HepG2 (cell line): ENCODE measurements at regions not wholly inside any gene's neighbourhood (a gene's known extent, or its start where the extent isn't known, plus 50 kb on each side); places are given as distances from the start of the nearest gene placed in this dataset.

Source experiments
- ATAC-seq: fragments of 200-7000 bp; cut with Tn5 transposase; 3 replicates; pipeline ENCODE4 v1.9.1; 2020; ENCODE audit warnings: mild to moderate bottlenecking, moderate library complexity
- BruUV-seq: library from RNA; stranded (reverse); fragments of 400-500 nt; replicated peaks from 2 replicates; lab custom pipeline; 2021; lab: Mats Ljungman, UMichigan
- CTCF ChIA-PET: fragments of 300-600 bp; formaldehyde crosslinking; extraction: SDS; loops from one replicate; lab custom pipeline; 2021; ENCODE audit warnings: low total read pairs, inconsistent platforms, low intra/inter-chr PET ratio; lab: Yijun Ruan, JAX
- POLR2A ChIA-PET: fragments of 350-600 bp; sonication (Branson Sonifier 250); formaldehyde crosslinking; loops from one replicate; lab custom pipeline; 2020; ENCODE audit warnings: antibody characterized with exemption, inconsistent platforms; lab: Yijun Ruan, JAX
- DNase-seq: peaks from one replicate; pipeline ENCODE4 v3.0.0-alpha.2; 2015; ENCODE audit warnings: low spot score
- FAIRE-seq: peaks from 3 replicates; lab custom pipeline; 2011; peaks lifted over from hg19 to GRCh38; lab: Jason Lieb, UNC
- H2AFZ ChIP-seq: one replicate; pipeline ENCODE4 v1.6.1; 2011; ENCODE audit warnings: low read length, inconsistent platforms
- H3K27ac ChIP-seq: fragments of 300-600 bp; 3 replicates; pipeline ENCODE4 v1.8.0; 2011; ENCODE audit warnings: mixed run types, mild to moderate bottlenecking, mixed read lengths, low read length, inconsistent platforms; ENCODE audit not compliant: insufficient read depth; ENCODE audit errors: extremely low read length
- H3K27me3 ChIP-seq, 2 experiments: fragments of 200-600 bp in 1 of 2; 2 replicates in 1 of 2; 3 replicates in 1 of 2; pipeline versions ENCODE4 v1.6.0 to v1.8.0; 2011; ENCODE audit warnings: low read length in 2 of 2, mild to moderate bottlenecking in 2 of 2, moderate library complexity in 2 of 2, inconsistent platforms in 1 of 2; ENCODE audit not compliant: insufficient read depth in 2 of 2, control insufficient read depth in 1 of 2
- H3K36me3 ChIP-seq, 2 experiments: fragments of 200-600 bp in 1 of 2; replicated peaks in 1 of 2; 2 replicates in 1 of 2; 3 replicates in 1 of 2; pipeline versions ENCODE4 v1.5.1 to v1.8.0; 2011; ENCODE audit warnings: low read length in 2 of 2, inconsistent platforms in 1 of 2; ENCODE audit not compliant: insufficient read depth in 2 of 2, control insufficient read depth in 1 of 2
- H3K4me1 ChIP-seq: 2 replicates; pipeline ENCODE4 v1.5.1; 2012; ENCODE audit warnings: low read length, inconsistent platforms; ENCODE audit not compliant: insufficient read depth
- H3K4me2 ChIP-seq: 2 replicates; pipeline ENCODE4 v1.6.0; 2011; ENCODE audit warnings: low read depth, low read length, inconsistent platforms
- H3K4me3 ChIP-seq, 3 experiments: fragments of 200-600 bp in 1 of 3; sonication (generic), shearing (Covaris generic) in 1 of 3; replicated peaks in 1 of 3; 2 replicates each; pipeline ENCODE4 v1.5.1; 2011 to 2016; ENCODE audit warnings: low read length in 3 of 3, inconsistent platforms in 2 of 3, low read depth in 2 of 3, mild to moderate bottlenecking in 2 of 3, control low read depth in 1 of 3, mixed read lengths in 1 of 3; ENCODE audit not compliant: insufficient read depth in 1 of 3
- H3K79me2 ChIP-seq: one replicate; pipeline ENCODE4 v1.6.1; 2011; ENCODE audit warnings: low read length, inconsistent platforms; ENCODE audit not compliant: insufficient read depth
- H3K9ac ChIP-seq: 2 replicates; pipeline ENCODE4 v1.6.0; 2011; ENCODE audit warnings: mild to moderate bottlenecking, low read depth, low read length, inconsistent platforms; ENCODE audit not compliant: insufficient read depth
- H3K9me3 ChIP-seq: 2 replicates; pipeline ENCODE4 v1.5.1; 2012; ENCODE audit warnings: mild to moderate bottlenecking, low read length
- H4K20me1 ChIP-seq: 2 replicates; pipeline ENCODE4 v1.6.0; 2011; ENCODE audit warnings: inconsistent platforms, mild to moderate bottlenecking, low read length, moderate library complexity; ENCODE audit not compliant: insufficient read depth
- BRD4 ChIP-seq: sonication (generic); formaldehyde crosslinking; IDR thresholded peaks from 2 replicates; pipeline ENCODE4 v1.4.0; 2020; ENCODE audit warnings: missing genetic modification reagents
- ELF1 ChIP-seq: sonication (generic); formaldehyde crosslinking; IDR thresholded peaks from 2 replicates; pipeline ENCODE4 v1.4.0; 2020; ENCODE audit warnings: missing genetic modification reagents
- GLMP ChIP-seq: sonication (generic); formaldehyde crosslinking; IDR thresholded peaks from 2 replicates; pipeline ENCODE4 v1.9.0; 2021; ENCODE audit warnings: missing genetic modification reagents, mild to moderate bottlenecking, borderline replicate concordance
- LRRFIP1 ChIP-seq: sonication (generic); formaldehyde crosslinking; conservative IDR thresholded peaks from 2 replicates; pipeline ENCODE4 v1.4.0; 2020; ENCODE audit warnings: missing genetic modification reagents
- MED8 ChIP-seq: sonication (generic); formaldehyde crosslinking; IDR thresholded peaks from 2 replicates; pipeline ENCODE4 v1.8.1; 2023; ENCODE audit warnings: mild to moderate bottlenecking, missing genetic modification reagents; ENCODE audit not compliant: insufficient replicate concordance
- REXO4 ChIP-seq: sonication (generic); formaldehyde crosslinking; IDR thresholded peaks from 2 replicates; pipeline ENCODE4 v1.8.0; 2022; ENCODE audit warnings: missing genetic modification reagents, mild to moderate bottlenecking, borderline replicate concordance
- SCMH1 ChIP-seq: sonication (generic); formaldehyde crosslinking; IDR thresholded peaks from 2 replicates; pipeline ENCODE4 v1.9.0; 2021; ENCODE audit warnings: missing genetic modification reagents, mild to moderate bottlenecking, borderline replicate concordance
- ZKSCAN5 ChIP-seq: sonication (generic); formaldehyde crosslinking; IDR thresholded peaks from 2 replicates; pipeline ENCODE4 v1.5.1; 2020; ENCODE audit warnings: mild to moderate bottlenecking, missing genetic modification reagents
- ZNF253 ChIP-seq: sonication (generic); formaldehyde crosslinking; IDR thresholded peaks from 2 replicates; pipeline ENCODE4 v1.8.0; 2022; ENCODE audit warnings: mild to moderate bottlenecking, missing genetic modification reagents, borderline replicate concordance
- ZNF543 ChIP-seq: sonication (generic); formaldehyde crosslinking; IDR thresholded peaks from 2 replicates; pipeline ENCODE4 v1.4.0; 2020; ENCODE audit warnings: mild to moderate bottlenecking, missing genetic modification reagents
- ZNF564 ChIP-seq: sonication (generic); formaldehyde crosslinking; IDR thresholded peaks from 2 replicates; pipeline ENCODE4 v1.8.1; 2023; ENCODE audit warnings: mild to moderate bottlenecking, missing genetic modification reagents
- WGBS: methylation state at CpG from one replicate; pipeline ENCODE4 v1.1.6; 2017; ENCODE audit warnings: low lambda C conversion rate; 5-methylcytosine and 5-hydroxymethylcytosine counted together
- in situ Hi-C: cut with HindIII; loops from 2 replicates; pipeline ENCODE4 v1.10.0; 2017; ENCODE audit warnings: low pct_unique_long_range_greater_than_20kb; ENCODE audit not compliant: extremely low pct_ligation_motif_present
- intact Hi-C: fragments of 100-400 bp; cut with micrococcal nuclease; formaldehyde crosslinking; loops from one replicate; pipeline ENCODE4 v1.10.0; 2022; ENCODE audit not compliant: unreplicated experiment

GRCh38 chr2:12428786-12429185 is 287.9 kb upstream of the TRIB2 start (continued):
- TF ChIP-seq GLMP (CRISPR knock-in tag) = no peak
- no peak for TF ChIP-seq ZNF253 (CRISPR knock-in tag)

- no peaks in the 10 kb centered on the region for H4K20me1 ChIP-seq
- no peak overlapping the region for H3K27ac ChIP-seq
- in situ Hi-C loops (no loop called here), intact Hi-C loops (loop anchor here (5.0 kb wide), 1 partner anchor 577 kb away; no protein-coding TSS in a partner anchor)
- no peaks in the 10 kb centered on the region for H3K27me3 ChIP-seq
- no peak overlapping the region for H3K4me3 ChIP-seq
- ChIA-PET CTCF (no interaction called here), POLR2A (no interaction called here)
- ATAC-seq (no peak), FAIRE-seq (no peak), DNase-seq (no peak)
- H3K36me3 ChIP-seq = no peaks in the 10 kb centered on the region
- 46% methylated on average over 4 of the region's 4 CpGs for WGBS
- H3K9ac ChIP-seq = no peak overlapping the region
- no peak for TF ChIP-seq SCMH1
- no peak for TF ChIP-seq ZKSCAN5 (CRISPR knock-in tag)
- no peak for TF ChIP-seq REXO4 (CRISPR knock-in tag)
- no peak for TF ChIP-seq MED8
- no peak for TF ChIP-seq ZNF564
- TF ChIP-seq ELF1 (CRISPR knock-in tag) = no peak
- TF ChIP-seq BRD4 = no peak
- no peak for TF ChIP-seq LRRFIP1 (CRISPR knock-in tag)
- no peak for TF ChIP-seq ZNF543
- H3K4me1 ChIP-seq = no peaks in the 10 kb centered on the region
- no peaks in the 10 kb centered on the region for H3K9me3 ChIP-seq
- H2AFZ ChIP-seq = no peak overlapping the region
- H3K4me2 ChIP-seq = no peak overlapping the region
- BruUV-seq = no TSS peak
- no peaks in the 10 kb centered on the region for H3K79me2 ChIP-seq
Measured at GRCh38 chr2:12429779-12430406, 286.8 kb upstream of the TRIB2 start.
